ENCODE measurements at regions not wholly inside any gene's neighbourhood (a gene's known extent, or its start where the extent isn't known, plus 50 kb on each side); places are given as distances from the start of the nearest gene placed in this dataset.

GRCh38 chr7:138303230-138304070, 156.6 kb upstream of the TRIM24 start:
- TF ChIP-seq, protein P1, sequence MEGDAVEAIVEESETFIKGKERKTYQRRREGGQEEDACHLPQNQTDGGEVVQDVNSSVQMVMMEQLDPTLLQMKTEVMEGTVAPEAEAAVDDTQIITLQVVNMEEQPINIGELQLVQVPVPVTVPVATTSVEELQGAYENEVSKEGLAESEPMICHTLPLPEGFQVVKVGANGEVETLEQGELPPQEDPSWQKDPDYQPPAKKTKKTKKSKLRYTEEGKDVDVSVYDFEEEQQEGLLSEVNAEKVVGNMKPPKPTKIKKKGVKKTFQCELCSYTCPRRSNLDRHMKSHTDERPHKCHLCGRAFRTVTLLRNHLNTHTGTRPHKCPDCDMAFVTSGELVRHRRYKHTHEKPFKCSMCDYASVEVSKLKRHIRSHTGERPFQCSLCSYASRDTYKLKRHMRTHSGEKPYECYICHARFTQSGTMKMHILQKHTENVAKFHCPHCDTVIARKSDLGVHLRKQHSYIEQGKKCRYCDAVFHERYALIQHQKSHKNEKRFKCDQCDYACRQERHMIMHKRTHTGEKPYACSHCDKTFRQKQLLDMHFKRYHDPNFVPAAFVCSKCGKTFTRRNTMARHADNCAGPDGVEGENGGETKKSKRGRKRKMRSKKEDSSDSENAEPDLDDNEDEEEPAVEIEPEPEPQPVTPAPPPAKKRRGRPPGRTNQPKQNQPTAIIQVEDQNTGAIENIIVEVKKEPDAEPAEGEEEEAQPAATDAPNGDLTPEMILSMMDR (IDR thresholded peaks at IDR 0.05): no peak
- no peak for TF ChIP-seq POLR2A (IDR thresholded peaks at IDR 0.05)

Measured in esophagus squamous epithelium (tissue), 4 donors.